B cell (primary cell): ENCODE measurements at regions not wholly inside any gene's neighbourhood (a gene's known extent, or its start where the extent isn't known, plus 50 kb on each side); places are given as distances from the start of the nearest gene placed in this dataset.

ENCODE experiments used
- ATAC-seq: fragments of 200-7000 bp; cut with Tn5 transposase; one replicate; pipeline ENCODE4 v1.10.0; 2021; ENCODE audit warnings: low read depth, mild to moderate bottlenecking, moderate number of reproducible peaks, moderate library complexity
- CTCF ChIA-PET: fragments of 350-600 bp; sonication (Branson Sonifier 250); formaldehyde crosslinking; loops from one replicate; lab custom pipeline; 2021; ENCODE audit warnings: antibody characterized with exemption, inconsistent platforms; lab: Charles Lee
- POLR2A ChIA-PET: fragments of 350-600 bp; sonication (Branson Sonifier 250); formaldehyde crosslinking; loops from one replicate; lab custom pipeline; 2021; ENCODE audit warnings: antibody characterized with exemption; lab: Charles Lee
- DNase-seq: peaks from one replicate; pipeline ENCODE4 v3.0.0; 2013
- H2AFZ ChIP-seq: 2 replicates; pipeline ENCODE4 v1.6.1; 2012; ENCODE audit warnings: mild to moderate bottlenecking, low read depth, low read length; ENCODE audit not compliant: insufficient read depth, poor library complexity, severe bottlenecking
- H3K27ac ChIP-seq, 2 donors: 1 replicate in 1 of 2; 2 replicates in 1 of 2; pipeline ENCODE4 v1.5.1; 2012 to 2013; ENCODE audit warnings: low read length in 2 of 2, mild to moderate bottlenecking in 2 of 2, moderate library complexity in 1 of 2
- H3K27me3 ChIP-seq, 4 experiments: fragments of 200-600 bp in 1 of 4; sonication (generic) in 1 of 4; replicated peaks in 1 of 4; 1 replicate in 2 of 4; 2 replicates in 2 of 4; pipeline versions ENCODE4 v1.6.1 to v1.7.0; 2013 to 2016; ENCODE audit warnings: low read length in 3 of 4, mild to moderate bottlenecking in 2 of 4, mixed read lengths in 1 of 4, moderate library complexity in 1 of 4; ENCODE audit not compliant: insufficient read depth in 4 of 4, control insufficient read depth in 3 of 4; ENCODE audit errors: control extremely low read depth in 1 of 4
- H3K36me3 ChIP-seq, 2 experiments: replicated peaks in 1 of 2; 1 replicate in 1 of 2; 2 replicates in 1 of 2; pipeline versions ENCODE4 v1.6.1 to v1.7.1; 2013; ENCODE audit warnings: low read length in 1 of 2; ENCODE audit not compliant: insufficient read depth in 2 of 2, control insufficient read depth in 1 of 2; ENCODE audit errors: control extremely low read depth in 1 of 2, extremely low read depth in 1 of 2
- H3K4me1 ChIP-seq, 2 donors: fragments of 200-600 bp in 1 of 2; sonication (generic) in 1 of 2; 1 replicate in 1 of 2; 2 replicates in 1 of 2; pipeline versions ENCODE4 v1.5.1 to v1.6.1; 2013 to 2017; ENCODE audit warnings: low read length in 2 of 2; ENCODE audit not compliant: control insufficient read depth in 2 of 2, insufficient read depth in 2 of 2
- H3K4me2 ChIP-seq: replicated peaks from 2 replicates; pipeline ENCODE3; 2012; ENCODE audit warnings: mild to moderate bottlenecking, low read depth, low read length; ENCODE audit not compliant: poor library complexity, severe bottlenecking
- H3K4me3 ChIP-seq, 5 experiments: fragments of 200-600 bp in 1 of 5; sonication (generic) in 1 of 5; 1 replicate in 3 of 5; 2 replicates in 2 of 5; pipeline versions ENCODE4 v1.5.1 to v1.7.0; 2011 to 2016; ENCODE audit warnings: low read length in 4 of 5, mild to moderate bottlenecking in 4 of 5, low read depth in 2 of 5, control low read depth in 1 of 5, moderate library complexity in 1 of 5; ENCODE audit not compliant: insufficient read depth in 1 of 5; ENCODE audit errors: control extremely low read depth in 1 of 5, extremely low read depth in 1 of 5
- H3K79me2 ChIP-seq: fragments of 200-600 bp; sonication (generic); one replicate; pipeline ENCODE4 v1.6.0; 2016; ENCODE audit warnings: low read length; ENCODE audit not compliant: control insufficient read depth, insufficient read depth
- H3K9ac ChIP-seq: fragments of 200-600 bp; sonication (generic); 2 replicates; pipeline ENCODE4 v1.6.1; 2017; ENCODE audit warnings: mild to moderate bottlenecking, low read length, moderate library complexity
- H3K9me3 ChIP-seq, 3 donors: one replicate each; pipeline versions ENCODE4 v1.6.1 to v1.7.1; 2013; ENCODE audit warnings: low read length in 2 of 3; ENCODE audit not compliant: control insufficient read depth in 2 of 3, insufficient read depth in 1 of 3; ENCODE audit errors: control extremely low read depth in 1 of 3
- H4K20me1 ChIP-seq: 2 replicates; pipeline ENCODE4 v1.6.0; 2012; ENCODE audit warnings: mild to moderate bottlenecking, low read length; ENCODE audit not compliant: insufficient read depth, control insufficient read depth, poor library complexity, severe bottlenecking
- H3K27ac Mint-ChIP-seq: one replicate; pipeline ENCODE4 v1.8.0; 2021; ENCODE audit warnings: mixed read lengths
- H3K27me3 Mint-ChIP-seq: one replicate; pipeline ENCODE4 v1.8.0; 2021; ENCODE audit warnings: mixed read lengths
- H3K4me1 Mint-ChIP-seq: one replicate; pipeline ENCODE4 v1.8.0; 2021; ENCODE audit warnings: mixed read lengths
- H3K4me3 Mint-ChIP-seq: one replicate; pipeline ENCODE4 v1.8.0; 2021; ENCODE audit warnings: mixed read lengths
- H3K9me3 Mint-ChIP-seq: one replicate; pipeline ENCODE4 v1.8.0; 2022; ENCODE audit warnings: mixed read lengths; ENCODE audit not compliant: insufficient read depth
- EZH2 ChIP-seq: IDR thresholded peaks from 2 replicates; pipeline ENCODE4 v1.6.1; 2012; ENCODE audit warnings: borderline replicate concordance, low read depth, mild to moderate bottlenecking, moderate library complexity, low read length; ENCODE audit not compliant: insufficient read depth, poor library complexity, severe bottlenecking
- WGBS: methylation state at CpG from one replicate; pipeline ENCODE4 v1.1.5; 2013; ENCODE audit warnings: missing lambda C conversion rate; ENCODE audit not compliant: insufficient coverage; 5-methylcytosine and 5-hydroxymethylcytosine counted together
- intact Hi-C: fragments of 100-400 bp; cut with micrococcal nuclease; formaldehyde crosslinking; loops from one replicate; pipeline ENCODE4 v1.10.0; 2022
- TF ChIP-seq, protein P1 (sequence below): fragments of 200-600 bp; IDR thresholded peaks from one replicate; pipeline ENCODE4 v1.8.0; 2022; ENCODE audit warnings: antibody characterized with exemption, mild to moderate bottlenecking

DNA sequence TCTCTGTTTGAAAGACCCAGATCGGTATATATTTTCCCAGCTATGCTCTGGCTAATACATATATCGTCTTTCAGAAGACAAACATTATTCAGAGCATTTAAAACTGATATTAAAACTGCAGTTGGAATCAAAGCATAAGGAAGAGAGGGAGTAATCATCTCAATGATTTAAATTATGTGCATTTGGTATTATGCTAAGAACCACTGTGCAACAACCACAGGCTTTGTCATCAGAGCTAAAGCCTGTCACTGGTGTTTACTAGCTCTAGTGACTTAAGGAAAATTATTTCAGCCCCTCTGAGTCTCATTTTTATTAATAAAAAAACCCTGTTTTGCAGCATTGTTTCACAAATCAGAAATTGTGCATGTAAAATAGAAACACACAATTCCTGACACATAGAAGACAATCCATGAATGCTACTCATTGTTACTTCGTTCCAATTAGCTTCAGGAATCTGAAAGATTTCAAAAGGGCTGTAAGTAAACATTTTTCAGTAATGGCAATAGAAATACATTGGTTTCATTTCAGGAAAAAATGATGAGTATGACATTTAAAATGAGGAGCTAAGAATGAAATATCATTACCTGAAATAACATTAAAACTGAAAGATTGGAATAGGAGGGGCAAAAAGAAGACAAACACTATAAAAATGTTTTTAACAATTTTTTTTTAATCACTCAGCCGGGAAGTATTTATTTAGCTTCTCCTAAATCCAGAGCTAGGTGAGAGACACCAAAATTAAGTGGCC, 136.5 kb upstream of the ADAMTS18 start:
- no peaks in the 10 kb centered on the region for H3K4me1 Mint-ChIP-seq
- TF ChIP-seq EZH2, result no peak
- Histone ChIP-seq H3K27ac (no peak overlapping the region), H3K4me3 (no peak overlapping the region), H3K36me3 (no peaks in the 10 kb centered on the region), H3K9ac (no peak overlapping the region), H3K27me3 (peaks cover 0 to 3% (median 0%) of the 10 kb centered on the region in 4 experiments), H3K79me2 (no peaks in the 10 kb centered on the region), H2AFZ (no peak overlapping the region), H3K4me2 (no peak overlapping the region), H4K20me1 (no peaks in the 10 kb centered on the region), H3K9me3 (no peaks in the 10 kb centered on the region), H3K4me1 (no peaks in the 10 kb centered on the region)
- DNase-seq (no peak), ATAC-seq (no peak)
- no peak overlapping the region for H3K4me3 Mint-ChIP-seq
- CTCF ChIA-PET, result interaction anchor here (1.1 to 5.7 kb wide), 4 partner anchors 11 to 335 kb away, joined by 3 to 29 read pairs (median 6); no protein-coding TSS in a partner anchor
- no peaks in the 10 kb centered on the region for H3K9me3 Mint-ChIP-seq
- no CpG with 5 or more reads among the region's 4 CpGs for WGBS
- intact Hi-C loops, result no loop called here
- POLR2A ChIA-PET, result no interaction called here
- H3K27me3 Mint-ChIP-seq, result peaks cover 13% of the 10 kb centered on the region
- H3K27ac Mint-ChIP-seq, result no peak overlapping the region

DNA sequence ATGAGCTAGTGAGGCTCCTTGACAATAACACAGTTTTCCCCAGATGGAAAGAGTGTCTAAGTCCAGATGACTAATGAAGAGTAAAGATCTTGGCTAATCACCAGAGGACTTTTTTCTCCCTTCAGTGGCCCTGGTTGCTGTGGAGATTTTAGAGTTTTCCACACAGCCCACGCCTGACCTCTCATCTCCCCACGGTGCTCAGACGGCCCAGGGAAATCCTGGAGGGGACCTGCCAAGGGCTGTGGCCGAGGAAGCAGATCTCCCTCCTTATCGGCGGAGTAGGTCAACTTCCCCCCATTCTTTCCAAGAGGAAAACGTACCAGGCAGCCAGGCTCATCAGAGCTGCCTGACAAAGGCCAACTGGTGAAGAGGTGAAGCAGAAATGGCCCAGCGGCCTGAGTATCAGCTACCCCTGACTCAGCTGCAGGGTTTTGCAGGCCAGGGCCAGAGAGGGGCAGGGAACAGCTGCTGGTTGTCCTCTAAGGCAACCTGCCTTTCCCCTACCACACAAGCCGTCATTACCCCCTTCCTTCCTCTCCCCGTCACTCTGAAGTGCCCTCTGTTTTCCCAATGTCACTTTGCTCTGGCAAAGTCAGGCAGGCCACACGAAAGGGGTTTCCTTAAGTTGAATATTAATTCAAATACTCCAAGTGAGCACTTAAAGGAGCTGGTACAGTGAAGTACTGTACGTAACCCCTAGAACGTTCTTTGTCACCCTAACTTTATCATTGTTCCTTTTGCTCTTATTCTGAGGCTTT, 140.2 kb upstream of the ADAMTS18 start:
- no peak overlapping the region for H3K4me2 ChIP-seq
- H3K4me3 ChIP-seq, result no peak overlapping the region

More for the DNA sequence above, 140.2 kb upstream of the ADAMTS18 start:
- Mint-ChIP-seq H3K4me3 (no peak overlapping the region), H3K4me1 (no peaks in the 10 kb centered on the region), H3K27me3 (peaks cover 25% of the 10 kb centered on the region), H3K9me3 (no peaks in the 10 kb centered on the region), H3K27ac (no peak overlapping the region)
- WGBS, result 23% methylated on average over 9 of the region's 13 CpGs
- no peak overlapping the region for H3K27ac ChIP-seq
- no peaks in the 10 kb centered on the region for H4K20me1 ChIP-seq
- no peaks in the 10 kb centered on the region for H3K36me3 ChIP-seq
- DNase-seq, result no peak
- intact Hi-C loops, result no loop called here
- POLR2A ChIA-PET, result no interaction called here
- no peaks in the 10 kb centered on the region for H3K9me3 ChIP-seq
- H3K79me2 ChIP-seq, result no peaks in the 10 kb centered on the region
- H3K27me3 ChIP-seq, result peaks cover 0 to 6% (median 1%) of the 10 kb centered on the region in 4 experiments
- no peak overlapping the region for H2AFZ ChIP-seq
- H3K9ac ChIP-seq, result no peak overlapping the region
- ATAC-seq, result no peak
- TF ChIP-seq EZH2, result no peak
- TF ChIP-seq, protein P1, sequence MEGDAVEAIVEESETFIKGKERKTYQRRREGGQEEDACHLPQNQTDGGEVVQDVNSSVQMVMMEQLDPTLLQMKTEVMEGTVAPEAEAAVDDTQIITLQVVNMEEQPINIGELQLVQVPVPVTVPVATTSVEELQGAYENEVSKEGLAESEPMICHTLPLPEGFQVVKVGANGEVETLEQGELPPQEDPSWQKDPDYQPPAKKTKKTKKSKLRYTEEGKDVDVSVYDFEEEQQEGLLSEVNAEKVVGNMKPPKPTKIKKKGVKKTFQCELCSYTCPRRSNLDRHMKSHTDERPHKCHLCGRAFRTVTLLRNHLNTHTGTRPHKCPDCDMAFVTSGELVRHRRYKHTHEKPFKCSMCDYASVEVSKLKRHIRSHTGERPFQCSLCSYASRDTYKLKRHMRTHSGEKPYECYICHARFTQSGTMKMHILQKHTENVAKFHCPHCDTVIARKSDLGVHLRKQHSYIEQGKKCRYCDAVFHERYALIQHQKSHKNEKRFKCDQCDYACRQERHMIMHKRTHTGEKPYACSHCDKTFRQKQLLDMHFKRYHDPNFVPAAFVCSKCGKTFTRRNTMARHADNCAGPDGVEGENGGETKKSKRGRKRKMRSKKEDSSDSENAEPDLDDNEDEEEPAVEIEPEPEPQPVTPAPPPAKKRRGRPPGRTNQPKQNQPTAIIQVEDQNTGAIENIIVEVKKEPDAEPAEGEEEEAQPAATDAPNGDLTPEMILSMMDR, result no peak
- CTCF ChIA-PET, result interaction anchor here (1.9 kb wide), 1 partner anchor 9 kb away, joined by 5 read pairs; no protein-coding TSS in a partner anchor
- no peaks in the 10 kb centered on the region for H3K4me1 ChIP-seq
